Eye (tissue), 1 donor: ENCODE measurements at regions not wholly inside any gene's neighbourhood (a gene's known extent, or its start where the extent isn't known, plus 50 kb on each side); places are given as distances from the start of the nearest gene placed in this dataset.
"Not testable (repeated sequence)": the region's sequence is repeated elsewhere in the genome, so short reads cannot be mapped to it uniquely, and the experiment has no call there.

Source experiments
- DNase-seq: peaks from one replicate; pipeline ENCODE4 v3.0.0-alpha.2; 2015

GRCh38 chr17:70464995-70465394 is 295.7 kb downstream of the KCNJ2 start:
- no peak for DNase-seq

GRCh38 chr17:70468661-70469060 is 299.3 kb downstream of the KCNJ2 start:
- DNase-seq, result no peak

GRCh38 chr17:70473049-70473448 is 303.7 kb downstream of the KCNJ2 start:
- no peak for DNase-seq

GRCh38 chr17:70476368-70476767 is 307.0 kb downstream of the KCNJ2 start:
- no peak for DNase-seq

GRCh38 chr17:70478902-70479301 is 309.6 kb downstream of the KCNJ2 start:
- no peak for DNase-seq

GRCh38 chr17:70479779-70480178 is 310.4 kb downstream of the KCNJ2 start:
- no peak for DNase-seq

- DNase-seq, result no peak
Observed at GRCh38 chr17:70483624-70484023, 314.3 kb downstream of the KCNJ2 start.

GRCh38 chr17:70484050-70484449 is 314.7 kb downstream of the KCNJ2 start:
- no peak for DNase-seq

- no peak for DNase-seq
Observed at GRCh38 chr17:70484496-70484895, 315.2 kb downstream of the KCNJ2 start.

- DNase-seq, result no peak
Observed at GRCh38 chr17:70492368-70492767, 323.0 kb downstream of the KCNJ2 start.

- DNase-seq, result no peak
Observed at GRCh38 chr17:70493277-70493874, 324.0 kb downstream of the KCNJ2 start.

- peak; percentile 13 for DNase-seq
Observed at GRCh38 chr17:70498631-70499030, 329.3 kb downstream of the KCNJ2 start.

- peak; percentile 20 for DNase-seq
Observed at GRCh38 chr17:70499067-70499786, 329.9 kb downstream of the KCNJ2 start.

GRCh38 chr17:70503449-70503848 is 334.1 kb downstream of the KCNJ2 start:
- no peak for DNase-seq

- no peak for DNase-seq
Observed at GRCh38 chr17:70510288-70510687, 341.0 kb downstream of the KCNJ2 start.

GRCh38 chr17:70517816-70518215 is 348.5 kb downstream of the KCNJ2 start:
- DNase-seq, result no peak

GRCh38 chr17:70519300-70519699 is 350.0 kb downstream of the KCNJ2 start:
- no peak for DNase-seq

- DNase-seq, result no peak
Observed at GRCh38 chr17:70520447-70520846, 351.1 kb downstream of the KCNJ2 start.

GRCh38 chr17:70520956-70521355 is 351.6 kb downstream of the KCNJ2 start:
- no peak for DNase-seq

- peak; percentile 9 for DNase-seq
Observed at GRCh38 chr17:70521821-70522256, 352.5 kb downstream of the KCNJ2 start.

GRCh38 chr17:70523426-70523825 is 354.1 kb downstream of the KCNJ2 start:
- DNase-seq, result no peak

GRCh38 chr17:70525035-70525434 is 355.7 kb downstream of the KCNJ2 start:
- not testable (repeated sequence) for DNase-seq

GRCh38 chr17:70525961-70526360 is 356.6 kb downstream of the KCNJ2 start:
- no peak for DNase-seq

GRCh38 chr17:70527364-70527888 is 358.1 kb downstream of the KCNJ2 start:
- no peak for DNase-seq
